ENCODE measurements at regions not wholly inside any gene's neighbourhood (a gene's known extent, or its start where the extent isn't known, plus 50 kb on each side); places are given as distances from the start of the nearest gene placed in this dataset.

DNA sequence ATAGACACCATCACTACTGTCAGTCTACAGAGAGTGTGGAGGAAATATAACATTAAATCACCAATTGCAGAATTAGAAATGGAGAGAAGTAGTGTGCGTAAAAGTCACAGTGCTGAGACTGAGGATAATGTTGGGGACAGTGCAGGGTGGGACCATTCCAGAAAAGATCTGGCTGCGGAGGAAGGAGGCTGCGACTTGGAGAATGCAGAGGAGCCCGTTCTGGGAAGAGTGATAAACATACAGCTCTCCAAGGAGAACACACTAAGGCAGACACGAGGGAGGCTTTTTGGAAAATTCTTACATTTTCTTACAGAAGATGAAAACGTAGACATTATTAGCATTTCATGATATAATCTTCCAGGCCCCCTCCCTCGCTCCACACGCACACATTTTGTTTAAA is 337.8 kb downstream of the IRS2 start:
- intact Hi-C loops (cut with DNase I, micrococcal nuclease), result no loop called here
- Mint-ChIP-seq H3K36me3 (ENCODE audit: low read depth) (no peaks in the 10 kb centered on the region), H3K4me1 (no peaks in the 10 kb centered on the region), H3K9me3 (ENCODE audit: low read depth) (peaks cover 4% of the 10 kb centered on the region), H3K4me3 (no peak overlapping the region), H3K27me3 (peaks cover 8% of the 10 kb centered on the region), H3K27ac (no peak overlapping the region)
- no peak for ATAC-seq
- ChIA-PET POLR2A (no interaction called here), CTCF (no interaction called here)
- no peak for DNase-seq

DNA sequence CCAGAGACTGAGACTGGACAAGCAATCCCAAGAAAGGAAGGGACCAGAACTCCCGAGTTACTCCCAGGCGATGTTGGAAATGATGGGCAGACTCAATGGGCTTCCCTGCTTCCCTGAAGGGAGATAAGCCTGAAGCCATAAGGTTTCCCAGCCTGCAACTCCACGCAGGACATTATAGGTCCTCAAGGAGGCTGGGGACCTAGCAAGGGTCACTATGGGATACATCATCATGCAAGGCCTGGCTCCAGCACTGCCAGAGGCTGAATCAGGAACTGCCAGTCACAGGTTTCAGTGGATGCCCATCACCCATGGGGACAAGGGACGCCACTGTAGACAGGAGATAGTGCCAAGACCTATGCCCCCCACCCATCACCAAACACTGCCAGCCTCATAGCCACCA is 338.7 kb downstream of the IRS2 start:
- Mint-ChIP-seq H3K27ac (no peak overlapping the region), H3K4me1 (no peaks in the 10 kb centered on the region), H3K36me3 (ENCODE audit: low read depth) (no peaks in the 10 kb centered on the region), H3K27me3 (peaks cover 8% of the 10 kb centered on the region), H3K9me3 (ENCODE audit: low read depth) (peaks cover 4% of the 10 kb centered on the region), H3K4me3 (no peak overlapping the region)
- intact Hi-C loops (cut with DNase I, micrococcal nuclease), result no loop called here
- CTCF ChIA-PET, result no interaction called here
- ATAC-seq, result no peak
- DNase-seq, result no peak
- POLR2A ChIA-PET, result no interaction called here

DNA sequence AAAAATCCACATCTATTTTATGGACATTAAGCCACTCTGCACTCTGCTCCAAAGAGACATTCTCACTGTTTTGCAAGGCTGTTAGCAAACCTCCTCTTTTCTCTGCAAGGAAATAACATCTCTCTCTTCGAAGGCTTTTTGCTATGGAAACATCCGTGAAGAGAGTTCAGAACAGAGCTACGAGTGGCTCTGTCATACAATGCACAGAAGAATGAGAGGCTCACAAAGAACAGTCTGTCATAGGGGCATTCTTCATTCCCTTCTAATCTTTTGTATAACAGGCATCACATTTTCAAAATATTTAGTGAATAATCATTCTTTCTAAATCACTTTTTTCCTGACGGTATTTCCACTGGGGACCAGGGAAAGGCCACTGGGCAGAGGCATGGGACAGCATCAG is 346.1 kb downstream of the IRS2 start:
- ATAC-seq (no peak), DNase-seq (no peak)
- Mint-ChIP-seq H3K4me1 (no peaks in the 10 kb centered on the region), H3K36me3 (ENCODE audit: low read depth) (no peaks in the 10 kb centered on the region), H3K4me3 (no peak overlapping the region), H3K27ac (no peak overlapping the region), H3K27me3 (peaks cover 11% of the 10 kb centered on the region), H3K9me3 (ENCODE audit: low read depth) (peaks cover 2% of the 10 kb centered on the region)
- intact Hi-C loops (cut with DNase I, micrococcal nuclease), result no loop called here
- CTCF ChIA-PET, result no interaction called here
- POLR2A ChIA-PET, result no interaction called here

DNA sequence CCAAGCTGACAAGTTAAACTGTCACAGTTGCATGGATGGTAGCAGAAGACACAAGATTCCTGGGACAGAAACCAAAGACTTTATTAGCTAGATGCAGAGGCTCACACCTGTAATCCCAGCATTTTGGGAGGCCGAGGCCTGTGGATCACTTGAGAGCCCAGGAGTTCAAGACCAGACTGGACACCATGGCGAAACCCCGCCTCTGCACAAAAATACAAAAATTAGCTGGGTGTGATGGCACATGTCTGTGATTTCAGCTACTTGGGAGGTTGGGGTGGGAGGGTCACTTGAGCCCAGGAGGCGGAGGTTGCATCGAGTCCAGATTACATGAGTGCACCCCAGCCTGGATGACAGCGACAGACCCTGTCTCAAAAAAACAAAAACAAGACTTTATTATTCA is 346.6 kb downstream of the IRS2 start:
- H3K9me3 Mint-ChIP-seq (ENCODE audit: low read depth), result no peaks in the 10 kb centered on the region
- intact Hi-C loops (cut with DNase I, micrococcal nuclease), result no loop called here
- H3K4me1 Mint-ChIP-seq, result no peaks in the 10 kb centered on the region
- ChIA-PET POLR2A (no interaction called here), CTCF (no interaction called here)
- no peak overlapping the region for H3K27ac Mint-ChIP-seq
- no peaks in the 10 kb centered on the region for H3K36me3 Mint-ChIP-seq (ENCODE audit: low read depth)
- H3K4me3 Mint-ChIP-seq, result no peak overlapping the region
- H3K27me3 Mint-ChIP-seq, result peaks cover 9% of the 10 kb centered on the region
- ATAC-seq (no peak), DNase-seq (no peak)

DNA sequence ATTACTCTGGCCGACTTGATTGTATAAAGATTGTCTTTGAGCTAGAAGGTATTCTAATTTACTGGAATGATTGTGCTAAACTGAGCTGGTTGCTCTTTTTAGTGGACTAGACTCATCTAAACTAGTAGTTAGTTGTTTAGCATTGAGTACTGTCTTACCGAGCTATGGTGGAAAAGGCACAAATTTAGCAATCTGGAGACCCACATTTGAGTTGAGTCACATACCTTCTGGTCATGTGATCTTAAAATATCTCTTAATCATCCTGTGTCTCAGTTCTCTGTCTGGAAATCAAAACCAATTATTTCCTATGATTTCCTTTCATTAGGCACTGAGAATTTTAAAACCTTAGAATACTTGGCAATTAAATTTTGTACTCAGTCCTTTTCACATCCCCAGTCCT is 349.5 kb downstream of the IRS2 start:
- H3K27ac Mint-ChIP-seq, result no peak overlapping the region
- ATAC-seq, result no peak
- H3K4me1 Mint-ChIP-seq, result no peaks in the 10 kb centered on the region
- no peak for DNase-seq
- intact Hi-C loops (cut with DNase I, micrococcal nuclease), result no loop called here
- CTCF ChIA-PET, result no interaction called here
- POLR2A ChIA-PET, result no interaction called here
- H3K36me3 Mint-ChIP-seq (ENCODE audit: low read depth), result no peaks in the 10 kb centered on the region
- peaks cover 6% of the 10 kb centered on the region for H3K9me3 Mint-ChIP-seq (ENCODE audit: low read depth)
- peaks cover 18% of the 10 kb centered on the region for H3K27me3 Mint-ChIP-seq
- H3K4me3 Mint-ChIP-seq, result no peak overlapping the region

DNA sequence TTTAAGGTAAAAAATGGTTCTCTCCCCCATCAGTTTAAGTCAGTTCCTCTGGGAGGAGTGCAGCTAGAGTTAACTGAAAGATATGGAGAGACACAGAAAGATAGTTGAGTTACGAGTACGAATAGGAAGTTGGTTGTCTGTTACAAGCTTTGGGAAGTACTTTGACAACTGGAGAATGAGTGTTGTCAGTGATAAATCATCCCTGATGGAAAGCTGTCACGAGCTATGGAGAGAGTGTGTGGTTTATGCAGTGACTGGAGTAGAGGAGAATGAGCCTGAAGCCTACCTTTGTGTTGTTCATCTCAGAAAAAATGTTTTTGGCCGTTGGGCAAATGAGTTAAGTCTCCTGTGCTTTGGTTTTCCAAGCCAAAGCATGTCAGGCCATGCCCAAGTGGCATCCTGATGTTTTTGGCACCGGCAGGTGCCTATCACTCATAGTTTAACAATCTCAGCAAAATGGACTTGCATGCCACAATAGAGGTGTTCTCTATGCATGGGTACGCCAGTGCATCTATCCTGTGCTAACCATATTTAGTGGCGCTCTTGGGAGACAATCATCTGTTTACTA is 350.2 kb downstream of the IRS2 start:
- peaks cover 18% of the 10 kb centered on the region for H3K27me3 Mint-ChIP-seq
- intact Hi-C loops (cut with DNase I, micrococcal nuclease), result no loop called here
- H3K4me3 Mint-ChIP-seq, result no peak overlapping the region
- H3K9me3 Mint-ChIP-seq (ENCODE audit: low read depth), result peaks cover 7% of the 10 kb centered on the region
- ATAC-seq (no peak), DNase-seq (no peak)
- ChIA-PET POLR2A (no interaction called here), CTCF (no interaction called here)
- no peaks in the 10 kb centered on the region for H3K36me3 Mint-ChIP-seq (ENCODE audit: low read depth)
- no peaks in the 10 kb centered on the region for H3K4me1 Mint-ChIP-seq
- no peak overlapping the region for H3K27ac Mint-ChIP-seq

DNA sequence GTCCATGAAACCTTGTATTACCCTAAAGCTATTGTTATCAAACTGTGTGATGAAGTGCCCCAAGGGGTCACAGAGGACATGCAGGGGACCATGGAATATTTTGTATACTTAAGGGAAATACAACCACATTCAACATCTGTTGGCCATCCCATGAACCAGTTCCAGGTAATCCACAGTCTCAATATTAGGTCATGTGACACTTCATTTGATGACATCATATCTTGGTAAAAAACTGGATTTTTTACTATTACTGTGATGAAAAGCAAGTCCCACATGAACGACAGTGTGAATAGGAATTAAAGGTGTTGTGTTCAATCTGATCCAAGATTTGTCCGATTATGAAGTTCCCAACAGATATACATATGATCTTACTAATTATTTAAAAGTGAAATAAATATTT is 355.2 kb downstream of the IRS2 start:
- Mint-ChIP-seq H3K36me3 (ENCODE audit: low read depth) (no peaks in the 10 kb centered on the region), H3K9me3 (ENCODE audit: low read depth) (peaks cover 12% of the 10 kb centered on the region), H3K4me3 (no peak overlapping the region), H3K27me3 (peaks cover 14% of the 10 kb centered on the region), H3K27ac (no peak overlapping the region), H3K4me1 (peaks cover 11% of the 10 kb centered on the region)
- ChIA-PET CTCF (no interaction called here), POLR2A (no interaction called here)
- ATAC-seq (no peak), DNase-seq (no peak)
- intact Hi-C loops (cut with DNase I, micrococcal nuclease), result no loop called here

DNA sequence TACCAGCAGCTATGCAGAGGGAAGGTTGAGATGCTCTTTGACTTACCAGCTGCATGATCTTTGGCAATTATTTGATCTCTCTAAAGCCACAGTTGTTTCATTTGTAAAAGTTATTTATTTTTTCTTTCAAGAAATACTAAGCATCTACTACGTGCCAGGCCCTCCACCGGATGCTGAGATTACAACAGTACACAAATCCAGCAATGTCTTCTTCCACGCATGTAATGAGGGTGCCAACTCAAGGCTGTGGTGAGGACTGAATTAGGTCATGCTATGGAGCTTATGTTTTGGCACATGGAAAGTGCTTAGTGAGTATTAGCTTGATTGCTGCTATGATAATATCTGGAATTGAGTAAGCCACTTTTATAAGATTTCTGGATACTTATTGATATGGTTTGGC is 358.2 kb downstream of the IRS2 start:
- peaks cover 8% of the 10 kb centered on the region for H3K9me3 Mint-ChIP-seq (ENCODE audit: low read depth)
- ATAC-seq (no peak), DNase-seq (no peak)
- no peaks in the 10 kb centered on the region for H3K36me3 Mint-ChIP-seq (ENCODE audit: low read depth)
- intact Hi-C loops (cut with DNase I, micrococcal nuclease), result no loop called here
- no peak overlapping the region for H3K4me3 Mint-ChIP-seq
- peaks cover 11% of the 10 kb centered on the region for H3K4me1 Mint-ChIP-seq
- ChIA-PET CTCF (interaction anchor here (0.5 kb wide), 1 partner anchor 1668 kb away, joined by 3 read pairs; no protein-coding TSS in a partner anchor), POLR2A (no interaction called here)
- no peak overlapping the region for H3K27ac Mint-ChIP-seq
- peaks cover 8% of the 10 kb centered on the region for H3K27me3 Mint-ChIP-seq

DNA sequence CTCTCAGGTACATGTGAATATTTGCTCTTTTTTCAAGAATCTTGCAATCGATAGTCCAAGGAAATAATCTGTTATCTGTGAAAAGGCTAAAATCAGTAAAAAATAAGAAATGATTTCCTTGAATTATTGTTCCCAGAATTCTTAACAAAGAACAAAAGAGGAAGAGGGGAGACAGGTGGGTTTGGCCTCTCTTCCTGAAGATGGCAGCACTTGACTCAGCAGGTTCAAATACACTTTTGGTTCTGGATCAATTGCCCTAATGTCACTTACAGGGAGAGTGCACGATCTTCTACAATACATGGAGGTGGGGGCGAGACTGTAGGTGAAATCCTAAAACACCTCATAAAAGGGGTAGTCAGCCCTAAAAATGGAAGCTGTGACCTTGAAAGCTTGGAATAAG is 358.7 kb downstream of the IRS2 start:
- Mint-ChIP-seq H3K9me3 (ENCODE audit: low read depth) (peaks cover 8% of the 10 kb centered on the region), H3K4me1 (peaks cover 11% of the 10 kb centered on the region), H3K36me3 (ENCODE audit: low read depth) (no peaks in the 10 kb centered on the region), H3K27ac (no peak overlapping the region), H3K27me3 (peaks cover 7% of the 10 kb centered on the region), H3K4me3 (no peak overlapping the region)
- intact Hi-C loops (cut with DNase I, micrococcal nuclease), result no loop called here
- ChIA-PET CTCF (no interaction called here), POLR2A (no interaction called here)
- DNase-seq, result no peak
- no peak for ATAC-seq

DNA sequence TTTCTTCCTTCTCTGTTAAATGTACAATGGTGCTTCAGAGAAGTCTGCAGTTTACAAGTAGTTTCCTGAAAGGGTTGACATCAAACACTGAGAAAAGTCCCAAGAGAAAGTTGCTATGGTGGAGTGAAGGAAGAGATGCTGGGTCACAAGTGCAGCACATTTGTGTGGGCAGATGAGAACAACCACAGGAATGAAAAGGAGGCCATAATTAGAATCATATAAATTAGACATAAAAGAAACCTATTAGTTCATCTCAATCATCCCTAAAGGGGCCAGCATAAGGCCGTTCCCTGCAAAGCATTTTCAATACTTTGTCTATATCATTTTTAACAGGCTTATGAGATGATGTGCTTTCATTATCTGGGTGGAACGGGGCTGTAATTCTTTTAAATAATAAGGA is 359.2 kb downstream of the IRS2 start:
- Mint-ChIP-seq H3K27ac (no peak overlapping the region), H3K27me3 (peaks cover 9% of the 10 kb centered on the region), H3K36me3 (ENCODE audit: low read depth) (no peaks in the 10 kb centered on the region), H3K4me1 (peaks cover 11% of the 10 kb centered on the region), H3K9me3 (ENCODE audit: low read depth) (peaks cover 8% of the 10 kb centered on the region), H3K4me3 (no peak overlapping the region)
- POLR2A ChIA-PET, result no interaction called here
- CTCF ChIA-PET, result no interaction called here
- intact Hi-C loops (cut with DNase I, micrococcal nuclease), result no loop called here
- ATAC-seq (no peak), DNase-seq (no peak)

DNA sequence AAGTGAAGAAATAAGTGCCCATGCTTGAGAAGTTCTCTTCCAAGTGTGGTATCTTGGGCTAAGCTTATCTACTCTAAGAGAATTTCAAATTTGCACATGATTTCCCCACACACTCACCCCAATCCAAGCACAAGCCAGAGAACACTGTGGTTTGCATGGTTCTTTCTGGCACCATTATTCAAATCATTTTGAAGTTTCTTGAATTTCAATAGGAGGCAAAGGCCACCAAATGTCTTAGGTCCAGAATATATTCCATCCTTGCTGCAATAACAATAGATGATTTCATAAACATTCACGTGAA is 359.7 kb downstream of the IRS2 start:
- ChIA-PET CTCF (no interaction called here), POLR2A (no interaction called here)
- peaks cover 5% of the 10 kb centered on the region for H3K9me3 Mint-ChIP-seq (ENCODE audit: low read depth)
- intact Hi-C loops (cut with DNase I, micrococcal nuclease), result no loop called here
- ATAC-seq, result no peak
- H3K36me3 Mint-ChIP-seq (ENCODE audit: low read depth), result no peaks in the 10 kb centered on the region
- H3K4me1 Mint-ChIP-seq, result peaks cover 11% of the 10 kb centered on the region
- H3K4me3 Mint-ChIP-seq, result no peak overlapping the region
- H3K27ac Mint-ChIP-seq, result no peak overlapping the region
- peaks cover 9% of the 10 kb centered on the region for H3K27me3 Mint-ChIP-seq
- DNase-seq, result no peak

DNA sequence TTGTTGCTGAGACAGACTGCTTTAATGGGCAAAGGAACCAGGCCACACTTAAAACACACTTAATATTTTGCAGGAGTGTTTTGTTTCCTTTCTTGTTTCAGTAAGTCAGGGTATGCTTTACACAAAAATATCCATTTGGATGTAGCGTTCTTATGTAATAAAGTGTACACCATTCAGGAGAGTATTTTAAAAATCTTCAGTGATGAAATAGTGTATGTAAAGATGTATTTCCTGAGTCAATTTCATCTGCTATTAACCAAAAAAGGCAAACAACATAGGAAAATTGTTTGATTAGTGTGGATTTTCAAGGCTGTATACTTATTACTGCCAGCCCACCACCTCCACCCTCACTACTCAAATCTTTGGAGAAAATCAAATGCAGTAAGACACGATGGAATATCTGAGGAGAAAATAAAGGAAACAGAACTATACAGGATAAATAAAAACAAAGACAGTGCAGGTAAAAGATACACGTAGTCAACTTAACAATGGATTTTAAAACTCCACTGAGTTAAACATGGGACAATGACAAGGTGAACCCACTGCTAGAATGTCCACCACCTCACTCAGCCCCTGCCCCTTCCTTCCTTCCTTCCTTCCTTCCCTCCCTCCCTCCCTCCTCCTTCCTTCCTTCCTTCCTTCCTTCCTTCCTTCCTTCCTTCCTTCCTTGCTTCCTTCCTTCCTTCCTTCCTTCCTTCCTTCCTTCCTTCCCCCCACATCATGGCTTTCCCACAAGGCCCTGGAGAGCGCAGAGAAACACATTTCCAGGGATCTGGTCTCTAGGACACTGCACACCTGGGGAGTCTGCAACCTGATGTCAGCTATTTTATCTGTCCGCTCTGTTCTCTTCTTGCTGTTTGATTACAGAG is 360.3 kb downstream of the IRS2 start:
- ChIA-PET CTCF (no interaction called here), POLR2A (no interaction called here)
- H3K4me1 Mint-ChIP-seq, result peaks cover 11% of the 10 kb centered on the region
- H3K4me3 Mint-ChIP-seq, result no peak overlapping the region
- DNase-seq (no peak), ATAC-seq (no peak)
- intact Hi-C loops (cut with DNase I, micrococcal nuclease), result no loop called here
- peaks cover 5% of the 10 kb centered on the region for H3K9me3 Mint-ChIP-seq (ENCODE audit: low read depth)
- no peaks in the 10 kb centered on the region for H3K36me3 Mint-ChIP-seq (ENCODE audit: low read depth)
- peaks cover 9% of the 10 kb centered on the region for H3K27me3 Mint-ChIP-seq
- no peak overlapping the region for H3K27ac Mint-ChIP-seq

DNA sequence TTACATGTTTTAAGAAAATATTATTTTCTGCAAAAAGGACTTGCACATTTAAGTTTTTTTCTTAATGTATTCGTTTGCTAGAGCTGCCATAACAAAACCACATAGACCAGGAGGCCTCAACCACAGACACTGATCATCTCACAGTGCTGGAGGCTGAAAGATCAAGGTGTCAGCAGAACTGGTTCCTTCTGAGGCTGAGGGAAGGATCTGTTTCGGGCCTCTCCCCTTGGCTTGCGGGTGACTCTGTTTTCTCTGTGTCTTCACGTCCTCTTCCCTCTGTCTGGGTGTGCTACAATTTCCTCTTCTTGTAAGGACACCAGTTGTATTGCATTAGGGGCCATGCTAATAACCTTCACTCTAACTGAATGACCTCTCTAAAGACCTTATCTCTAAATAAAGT is 364.2 kb downstream of the IRS2 start:
- Mint-ChIP-seq H3K9me3 (ENCODE audit: low read depth) (no peaks in the 10 kb centered on the region), H3K4me1 (no peaks in the 10 kb centered on the region), H3K27me3 (peaks cover 12% of the 10 kb centered on the region), H3K36me3 (ENCODE audit: low read depth) (no peaks in the 10 kb centered on the region), H3K27ac (no peak overlapping the region), H3K4me3 (no peak overlapping the region)
- ChIA-PET POLR2A (no interaction called here), CTCF (no interaction called here)
- no peak for DNase-seq
- ATAC-seq, result no peak
- intact Hi-C loops (cut with DNase I, micrococcal nuclease), result no loop called here

All from activated CD4-positive, alpha-beta T cell treated with anti-CD3 and anti-CD28 coated beads for 36 hours (primary cell).